ENCODE measurements at regions not wholly inside any gene's neighbourhood (a gene's known extent, or its start where the extent isn't known, plus 50 kb on each side); places are given as distances from the start of the nearest gene placed in this dataset.

DNA sequence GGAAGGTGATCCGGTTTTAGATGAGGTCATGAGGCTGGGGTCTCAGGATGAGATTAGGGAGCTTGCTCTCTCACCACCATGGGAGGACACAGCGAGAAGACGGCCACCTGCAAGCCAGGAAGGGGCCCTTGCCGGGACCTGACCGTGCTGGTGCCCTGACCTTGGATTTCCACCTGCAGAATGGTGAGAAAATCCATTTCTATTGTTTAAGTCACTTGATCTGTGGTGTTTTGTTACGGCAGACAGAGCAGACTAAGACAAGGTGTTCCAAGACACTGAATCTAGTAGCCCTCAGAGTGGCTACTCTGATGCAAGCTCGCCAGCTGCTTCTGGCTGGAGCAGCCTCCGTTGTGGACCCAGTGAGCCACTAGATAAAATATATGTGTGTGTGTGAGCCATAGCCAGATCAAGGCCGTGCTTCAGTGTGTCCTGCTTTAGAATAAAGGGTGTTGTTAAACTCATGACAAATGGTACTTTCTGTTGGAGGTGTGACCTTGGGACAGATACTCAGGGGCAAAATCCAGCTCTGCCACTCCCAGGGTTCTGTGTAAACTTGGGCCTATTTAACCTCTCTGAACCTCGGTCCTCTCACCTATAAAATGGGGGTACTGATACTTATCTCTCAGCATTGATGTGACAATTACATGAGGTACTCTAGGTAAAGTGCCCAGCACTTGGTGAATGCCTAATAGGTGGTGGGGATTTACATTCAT lies 67.9 kb upstream of the STX18 start:
- TF ChIP-seq, protein P1, sequence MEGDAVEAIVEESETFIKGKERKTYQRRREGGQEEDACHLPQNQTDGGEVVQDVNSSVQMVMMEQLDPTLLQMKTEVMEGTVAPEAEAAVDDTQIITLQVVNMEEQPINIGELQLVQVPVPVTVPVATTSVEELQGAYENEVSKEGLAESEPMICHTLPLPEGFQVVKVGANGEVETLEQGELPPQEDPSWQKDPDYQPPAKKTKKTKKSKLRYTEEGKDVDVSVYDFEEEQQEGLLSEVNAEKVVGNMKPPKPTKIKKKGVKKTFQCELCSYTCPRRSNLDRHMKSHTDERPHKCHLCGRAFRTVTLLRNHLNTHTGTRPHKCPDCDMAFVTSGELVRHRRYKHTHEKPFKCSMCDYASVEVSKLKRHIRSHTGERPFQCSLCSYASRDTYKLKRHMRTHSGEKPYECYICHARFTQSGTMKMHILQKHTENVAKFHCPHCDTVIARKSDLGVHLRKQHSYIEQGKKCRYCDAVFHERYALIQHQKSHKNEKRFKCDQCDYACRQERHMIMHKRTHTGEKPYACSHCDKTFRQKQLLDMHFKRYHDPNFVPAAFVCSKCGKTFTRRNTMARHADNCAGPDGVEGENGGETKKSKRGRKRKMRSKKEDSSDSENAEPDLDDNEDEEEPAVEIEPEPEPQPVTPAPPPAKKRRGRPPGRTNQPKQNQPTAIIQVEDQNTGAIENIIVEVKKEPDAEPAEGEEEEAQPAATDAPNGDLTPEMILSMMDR (IDR thresholded peaks at IDR 0.05), result no peak
- TF ChIP-seq POLR2A (IDR thresholded peaks at IDR 0.05) (no peak), POLR2AphosphoS5 (IDR thresholded peaks at IDR 0.05) (no peak), EP300 (IDR thresholded peaks at IDR 0.05) (no peak)

Measured in stomach (tissue), 4 donors.